HG03095 (cell line): ENCODE measurements at regions not wholly inside any gene's neighbourhood (a gene's known extent, or its start where the extent isn't known, plus 50 kb on each side); places are given as distances from the start of the nearest gene placed in this dataset.

ENCODE experiments used
- ATAC-seq: cut with Tn5 transposase; IDR thresholded peaks from one replicate; pipeline ENCODE4 v1.9.1; 2021; ENCODE audit warnings: moderate library complexity; ENCODE audit not compliant: unreplicated experiment

DNA sequence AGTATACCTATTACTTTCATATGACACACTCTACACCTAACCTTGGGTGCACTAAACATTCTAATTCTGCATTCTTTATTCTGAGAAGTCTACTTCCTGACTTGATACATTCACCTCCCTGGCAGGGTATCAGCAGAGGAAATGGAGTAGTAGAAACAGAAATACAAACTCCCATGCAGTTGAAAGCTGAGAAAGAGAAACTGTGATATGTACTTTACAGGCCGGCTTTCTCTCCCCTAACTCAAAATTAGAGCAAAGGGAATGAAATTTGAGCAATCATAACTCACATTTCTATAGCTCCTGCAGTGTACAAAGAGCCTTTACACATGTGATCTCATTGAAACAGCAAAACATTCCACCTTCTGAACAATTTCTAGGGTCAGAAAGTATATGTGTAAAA, 135.5 kb upstream of the COL8A1 start:
- ATAC-seq = no peak

DNA sequence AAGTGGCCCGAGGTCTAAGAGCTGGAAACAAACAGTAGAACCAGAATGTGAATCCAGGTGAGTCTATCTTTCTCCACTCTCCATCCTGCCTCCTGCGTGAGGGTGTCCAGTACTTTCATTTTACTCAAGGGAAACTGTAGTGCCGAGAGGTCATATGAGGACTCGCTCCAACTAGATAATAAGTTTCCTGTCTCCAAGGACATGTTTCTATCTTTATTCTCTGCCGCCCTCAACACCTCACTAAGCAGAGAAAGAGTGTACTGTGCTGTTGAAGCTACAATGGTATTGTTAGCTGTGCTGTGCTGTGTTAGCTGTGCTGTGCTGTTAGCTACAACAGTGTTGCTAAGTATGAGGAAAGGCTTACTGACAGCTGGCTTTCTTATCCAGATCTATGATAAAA, 137.9 kb upstream of the COL8A1 start:
- ATAC-seq = no peak

DNA sequence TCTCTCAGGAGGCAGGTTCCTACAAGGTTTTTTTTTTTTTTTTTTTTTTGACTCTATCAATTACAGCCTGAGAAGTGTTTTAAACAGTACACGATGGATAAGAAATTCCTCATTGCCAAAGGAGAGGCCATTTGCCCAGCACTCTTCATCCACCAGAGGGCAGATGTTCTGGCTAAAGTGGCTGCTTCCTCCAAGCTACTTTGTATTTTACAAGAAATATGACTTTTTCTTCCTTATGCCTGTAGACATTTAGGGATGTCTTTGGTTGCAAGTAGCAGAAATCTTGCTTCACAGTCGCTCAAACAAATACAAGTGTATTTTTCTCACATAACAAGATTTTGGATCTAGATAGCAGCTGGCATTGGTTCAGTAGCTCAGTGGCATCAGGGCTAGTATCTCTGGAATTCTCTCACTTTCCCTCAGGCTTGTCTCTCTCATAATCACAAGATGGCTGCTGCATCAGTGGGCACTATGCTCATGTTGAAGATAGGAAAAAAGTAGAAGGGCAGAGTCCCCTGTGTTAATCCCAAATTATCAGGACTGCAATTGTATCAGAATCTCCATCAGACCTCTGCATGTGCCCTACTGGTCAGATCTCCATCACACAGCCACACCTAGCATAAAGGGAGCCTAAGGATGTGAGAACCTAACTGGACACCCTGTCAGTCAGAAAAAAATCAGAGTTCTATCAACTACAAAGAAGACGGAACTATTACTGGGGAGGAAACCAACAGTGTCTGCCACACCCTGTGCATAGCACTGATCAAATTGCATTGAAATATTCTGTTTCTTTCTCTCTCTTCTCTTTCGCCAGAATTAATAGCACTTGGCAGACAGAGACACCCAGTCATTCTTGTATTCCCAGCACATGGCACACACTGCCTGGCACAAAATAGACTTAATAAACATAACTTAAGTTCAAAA, 138.9 kb upstream of the COL8A1 start:
- peak; percentile 46 for ATAC-seq

DNA sequence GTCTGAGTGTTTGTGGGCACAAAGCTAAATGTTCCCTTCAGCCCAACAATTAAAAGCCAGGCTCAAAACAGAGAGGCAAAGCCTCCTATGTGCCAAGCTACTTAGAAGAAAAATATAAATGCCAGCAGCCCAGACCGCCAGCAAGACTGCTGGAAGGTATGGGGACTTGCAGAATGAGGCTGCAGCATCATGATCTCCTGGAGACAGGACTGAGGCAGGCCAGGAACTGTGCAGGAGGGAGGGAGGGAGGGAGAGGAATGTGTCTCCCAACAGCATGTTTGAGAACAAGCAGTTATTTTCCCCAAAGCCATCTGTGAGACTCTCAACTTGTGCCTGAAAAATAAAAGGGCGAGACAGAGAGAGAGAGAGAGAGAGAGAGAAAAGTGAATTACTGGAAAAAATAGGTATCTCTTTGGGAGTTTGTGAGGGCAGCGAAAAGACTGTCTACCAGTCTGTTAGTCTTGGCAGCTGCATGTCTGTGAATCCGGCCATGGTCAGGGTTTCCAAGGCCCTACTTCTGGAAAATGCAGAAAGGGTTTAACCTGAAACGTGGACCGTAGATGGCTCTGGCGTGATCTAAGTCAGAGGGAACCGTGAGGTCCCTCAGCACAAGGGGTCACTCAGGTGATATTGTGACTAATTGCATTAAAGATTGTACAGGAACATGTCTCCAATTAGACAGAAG, 139.7 kb upstream of the COL8A1 start:
- peak; percentile 20 for ATAC-seq

DNA sequence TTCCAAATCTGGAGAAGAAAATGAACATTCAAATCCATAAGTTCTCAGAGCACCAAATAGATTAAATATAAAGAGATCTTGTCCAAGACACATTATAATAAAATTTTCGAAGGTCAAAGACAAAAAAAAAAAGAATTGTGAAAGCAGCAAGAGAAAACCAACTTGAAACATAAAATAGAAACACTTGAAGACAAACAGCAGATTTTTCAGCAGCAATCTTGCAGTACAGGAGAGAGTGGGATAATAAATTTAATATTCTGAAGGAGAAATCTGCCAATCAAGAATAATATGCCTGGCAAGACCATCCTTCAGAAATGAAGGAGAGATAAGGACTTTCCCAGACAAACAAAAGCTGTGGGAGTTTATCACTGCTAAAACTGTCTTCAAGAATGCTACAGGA, 150.5 kb upstream of the COL8A1 start:
- no peak for ATAC-seq

DNA sequence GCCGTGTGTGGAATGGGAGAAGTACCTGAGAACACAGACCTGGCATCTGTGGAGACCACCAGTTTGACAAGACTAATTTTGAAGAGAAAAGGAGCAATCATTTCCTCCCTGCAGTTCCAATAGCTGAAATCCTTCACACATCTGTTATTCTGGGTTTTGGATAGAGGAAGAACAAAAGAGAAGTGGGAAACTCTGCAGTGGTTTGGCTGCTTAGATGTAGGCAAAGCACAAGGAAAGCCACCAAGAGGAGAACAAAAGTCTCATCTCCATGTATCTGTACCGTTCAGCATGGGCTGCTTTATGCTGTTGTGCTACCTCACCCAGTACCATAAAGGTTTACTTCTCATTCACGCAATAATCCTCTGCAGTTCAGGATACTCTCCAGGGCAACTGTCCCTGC, 153.1 kb upstream of the COL8A1 start:
- no peak for ATAC-seq

DNA sequence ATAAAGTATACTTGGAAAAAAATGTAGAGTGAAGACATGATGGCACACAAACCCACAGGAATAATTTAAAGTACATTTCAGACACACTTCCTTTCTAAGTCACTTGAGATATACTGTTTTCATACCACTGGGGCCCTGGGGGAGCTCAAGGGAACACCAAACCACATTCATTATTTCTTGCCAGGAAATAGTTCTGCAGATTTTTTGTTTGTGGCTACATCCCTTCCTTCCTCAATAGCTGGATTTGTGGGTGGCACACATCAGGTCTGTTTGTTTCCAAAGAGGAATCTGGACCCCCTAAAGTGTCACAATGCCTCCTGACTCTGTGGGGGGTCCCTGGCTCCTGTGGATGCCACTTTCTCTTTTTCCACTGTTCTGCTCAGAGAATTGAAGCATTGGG, 153.5 kb upstream of the COL8A1 start:
- no peak for ATAC-seq

DNA sequence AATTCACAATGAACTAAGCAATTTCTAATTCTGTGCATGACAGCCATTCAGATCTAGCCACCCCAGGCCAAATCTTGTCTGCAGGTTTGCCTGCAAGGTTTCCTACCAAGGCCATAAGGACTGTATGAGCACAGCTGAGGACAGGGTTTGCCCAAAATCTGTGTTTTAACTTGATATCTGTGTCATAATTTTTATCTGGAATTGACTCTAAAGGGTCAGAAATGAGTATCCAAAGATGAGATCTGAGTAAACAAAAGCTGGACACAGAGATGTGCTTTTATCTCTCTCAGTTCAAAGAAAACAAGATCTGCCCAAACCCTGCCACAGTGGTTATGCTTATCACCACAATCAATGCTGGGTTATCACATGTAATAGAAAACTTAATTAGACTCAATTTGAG, 154.6 kb upstream of the COL8A1 start:
- ATAC-seq = no peak

DNA sequence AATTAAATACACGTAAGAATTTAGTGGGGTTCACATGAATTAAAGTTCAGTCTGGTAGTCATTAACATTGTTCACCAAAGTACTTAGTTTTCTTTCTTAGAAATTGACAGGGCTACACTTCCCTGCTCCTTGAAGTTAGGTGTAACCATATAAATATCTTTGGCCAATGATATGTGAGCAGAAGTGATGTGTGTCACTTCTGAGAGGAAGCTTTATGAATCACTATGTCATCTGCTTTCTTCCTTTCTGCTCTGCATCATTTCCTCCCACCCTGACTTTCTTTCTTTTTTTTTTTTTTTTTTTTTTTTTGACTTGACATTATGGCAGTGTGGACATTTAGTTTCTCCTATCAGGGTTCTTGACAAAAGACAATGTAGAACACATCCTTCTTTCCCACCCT, 156.2 kb upstream of the COL8A1 start:
- ATAC-seq = no peak

DNA sequence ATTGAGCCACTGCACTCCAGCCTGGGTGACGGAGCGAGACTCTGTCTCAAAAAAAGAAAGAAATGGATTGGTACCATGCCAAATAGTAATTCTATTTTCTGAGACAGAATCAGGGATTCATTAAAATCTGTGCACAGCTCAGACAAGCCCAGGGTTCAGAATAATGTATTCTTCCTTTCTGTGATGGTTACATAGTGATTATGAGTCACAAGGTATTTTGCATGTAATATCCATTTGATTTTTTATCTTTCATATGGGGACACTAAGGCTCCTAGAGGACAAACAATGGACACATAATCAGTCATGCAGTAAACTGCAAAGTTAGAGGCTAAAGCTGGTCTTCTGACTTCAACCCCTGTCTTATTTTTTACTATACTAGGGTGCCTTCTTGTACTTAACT, 156.8 kb upstream of the COL8A1 start:
- no peak for ATAC-seq

DNA sequence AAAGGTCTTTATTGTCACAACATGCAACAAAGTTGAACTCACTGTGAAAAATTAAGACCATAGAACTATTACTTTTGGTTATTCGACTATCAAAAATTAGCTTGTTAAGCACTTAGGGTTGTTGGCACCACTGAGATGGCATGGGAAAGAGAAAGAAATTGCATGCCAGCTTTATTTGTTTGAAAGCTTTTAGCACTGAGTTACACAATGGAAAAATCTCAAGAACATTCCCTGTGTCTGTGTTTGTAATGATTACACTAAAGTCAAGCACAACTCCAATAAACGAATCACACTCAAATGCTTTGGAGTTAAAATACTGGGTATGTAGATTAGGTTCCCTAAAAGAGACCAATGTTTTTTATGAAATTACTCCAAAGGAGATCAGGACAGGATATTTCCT, 158.6 kb upstream of the COL8A1 start:
- no peak for ATAC-seq

DNA sequence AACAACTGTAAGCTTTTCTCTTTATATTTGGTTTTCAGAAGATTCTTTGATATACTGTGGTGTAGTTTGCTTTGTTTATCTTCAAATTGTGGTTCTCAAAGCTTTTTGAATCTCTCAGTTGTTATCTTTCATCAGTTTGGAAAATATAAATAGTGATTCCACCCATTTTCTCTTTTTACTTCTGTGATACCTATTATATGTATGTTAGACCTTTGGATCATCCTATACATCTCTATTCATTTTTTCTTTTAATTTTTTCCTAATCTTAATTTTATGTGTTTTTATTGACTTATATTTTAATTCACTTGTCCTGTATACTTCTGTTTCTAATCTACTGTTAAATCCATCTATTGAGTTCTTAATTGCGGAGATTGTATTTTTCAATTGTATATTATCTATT, 160.7 kb upstream of the COL8A1 start:
- ATAC-seq = no peak

DNA sequence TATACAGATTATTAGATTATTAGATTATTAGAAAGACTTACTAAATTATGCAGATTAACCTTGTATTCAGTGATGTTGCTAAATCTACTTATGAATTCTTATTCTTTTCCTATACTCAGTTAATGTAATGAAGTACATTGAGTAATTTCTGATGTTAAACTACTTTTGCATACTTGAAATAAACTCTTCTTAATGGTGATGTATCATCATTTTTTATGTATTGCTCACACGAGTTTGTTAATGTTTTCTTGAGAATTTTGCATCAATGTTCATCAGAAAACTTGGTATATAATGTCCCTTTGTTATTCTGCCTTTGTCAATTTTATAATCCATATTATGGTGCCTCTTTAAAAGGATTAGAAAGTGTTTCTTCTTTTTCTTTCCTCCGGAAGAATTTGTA, 163.2 kb upstream of the COL8A1 start:
- ATAC-seq = no peak

DNA sequence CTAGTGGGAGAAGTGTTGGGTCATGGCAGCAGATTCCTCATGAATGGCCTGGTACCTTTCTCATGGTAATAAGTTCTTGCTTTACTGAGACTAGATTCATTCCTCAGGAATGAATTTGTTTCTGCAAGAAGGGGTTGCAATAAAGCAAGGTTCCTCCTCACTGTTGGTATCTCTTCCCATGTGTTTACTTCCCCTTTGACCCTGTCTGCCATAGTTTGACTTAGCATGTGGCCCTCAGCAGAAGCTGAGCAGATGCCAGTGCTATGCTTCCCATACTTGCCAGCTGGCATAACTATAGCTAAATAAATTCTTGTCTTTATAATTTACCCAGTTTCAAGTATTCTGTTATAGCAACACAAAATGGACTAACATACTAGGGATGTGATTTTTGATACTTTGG, 163.6 kb upstream of the COL8A1 start:
- no peak for ATAC-seq

DNA sequence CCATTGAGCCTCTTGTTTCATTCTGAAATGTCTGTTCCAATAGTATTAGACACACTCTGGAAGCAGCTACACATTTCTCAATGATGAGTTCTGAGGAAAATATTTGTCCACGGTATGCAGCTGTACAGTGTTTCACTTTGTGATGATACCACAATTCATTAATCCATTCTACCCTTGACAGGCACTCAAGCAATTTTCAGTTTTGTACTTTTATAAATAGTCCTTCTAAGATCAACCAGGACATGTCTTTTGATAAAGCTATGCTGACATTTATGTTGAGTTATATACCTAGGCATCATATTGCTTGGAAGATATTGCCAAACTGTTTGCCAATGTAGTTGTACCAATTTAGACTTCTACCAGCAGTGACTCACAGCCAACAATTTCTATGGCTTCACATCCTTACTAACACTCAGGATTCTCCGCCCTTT, 165.1 kb upstream of the COL8A1 start:
- no peak for ATAC-seq

DNA sequence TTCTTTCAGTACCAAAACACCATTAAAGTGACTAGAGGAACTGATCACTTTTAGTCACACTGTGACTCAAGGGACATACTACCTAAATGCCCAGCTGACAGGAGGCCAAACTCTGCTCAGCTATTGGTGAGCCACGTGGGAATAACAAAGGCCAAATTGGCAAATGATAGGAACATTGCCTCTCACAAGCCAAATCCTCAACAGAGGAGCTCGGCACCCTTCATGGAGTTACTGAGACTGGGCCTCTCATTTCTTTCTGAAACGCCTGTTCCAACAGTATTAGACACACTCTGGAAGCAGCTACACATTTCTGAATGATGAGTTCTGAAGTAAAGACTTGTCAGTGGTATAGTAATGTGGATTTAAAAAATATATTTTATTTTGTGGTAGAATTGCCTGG, 166.0 kb upstream of the COL8A1 start:
- no peak for ATAC-seq

DNA sequence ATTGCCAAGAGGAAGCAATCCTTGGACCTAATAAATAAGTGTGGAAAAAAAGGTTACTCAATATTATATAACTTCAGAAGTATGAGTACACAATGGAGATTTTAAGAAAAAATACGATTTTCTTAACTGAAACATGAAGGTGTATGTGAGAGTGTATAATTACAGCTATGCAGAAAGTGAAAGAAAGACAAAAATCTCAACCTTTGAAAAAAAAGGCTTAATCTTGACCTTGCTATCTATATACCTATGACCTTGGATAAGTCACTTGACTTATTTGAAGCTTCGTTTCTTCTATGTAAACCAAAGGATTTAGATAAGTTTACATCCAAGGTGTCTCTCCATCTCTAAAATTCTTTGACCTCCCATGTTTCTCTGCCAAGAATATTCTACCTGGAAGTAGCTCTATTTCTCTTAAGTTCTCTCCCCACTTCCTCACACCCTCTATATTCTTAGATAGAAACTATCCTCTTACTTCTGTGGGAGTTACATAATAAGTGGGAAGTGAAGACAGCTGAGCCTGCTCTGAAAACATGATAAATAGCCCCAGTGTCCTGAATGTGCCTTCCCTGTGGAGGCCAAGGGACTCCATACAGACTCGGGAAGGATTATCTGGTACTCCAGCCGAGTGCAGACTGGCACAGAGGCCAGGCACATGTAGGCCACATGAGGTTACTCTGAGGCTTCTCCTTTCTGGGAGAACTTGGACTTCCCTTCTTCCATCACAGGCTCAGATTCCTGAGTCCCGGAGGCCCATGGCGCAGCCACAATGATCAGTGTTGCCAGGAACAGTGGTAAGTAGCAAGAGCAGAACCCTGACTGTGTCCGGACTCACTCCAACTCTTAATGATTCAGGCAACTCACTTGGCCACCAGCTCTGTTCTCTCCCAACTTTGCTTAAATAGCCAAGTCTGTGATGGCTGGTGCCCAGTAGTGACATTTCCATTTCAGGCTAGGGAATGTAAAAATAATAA, 166.8 kb upstream of the COL8A1 start:
- ATAC-seq = no peak

DNA sequence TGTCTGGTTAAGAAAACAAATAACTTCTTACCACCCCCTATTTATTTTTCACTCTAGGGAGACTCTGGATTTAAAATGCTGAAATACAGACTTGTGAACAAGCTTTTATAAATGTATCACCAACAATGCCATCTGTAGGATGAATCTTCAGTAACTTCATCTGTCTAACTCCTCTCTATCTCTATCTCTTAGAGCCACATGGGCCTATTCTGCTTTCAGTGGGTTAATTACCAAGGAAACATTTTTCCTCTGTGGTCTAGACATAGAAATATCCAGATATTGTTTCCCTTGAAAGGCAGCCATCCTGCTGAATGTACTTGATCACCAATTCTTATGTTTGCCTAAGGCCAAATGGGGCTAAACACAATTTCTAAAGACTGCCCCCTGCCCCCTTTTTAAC, 167.6 kb upstream of the COL8A1 start:
- no peak for ATAC-seq

DNA sequence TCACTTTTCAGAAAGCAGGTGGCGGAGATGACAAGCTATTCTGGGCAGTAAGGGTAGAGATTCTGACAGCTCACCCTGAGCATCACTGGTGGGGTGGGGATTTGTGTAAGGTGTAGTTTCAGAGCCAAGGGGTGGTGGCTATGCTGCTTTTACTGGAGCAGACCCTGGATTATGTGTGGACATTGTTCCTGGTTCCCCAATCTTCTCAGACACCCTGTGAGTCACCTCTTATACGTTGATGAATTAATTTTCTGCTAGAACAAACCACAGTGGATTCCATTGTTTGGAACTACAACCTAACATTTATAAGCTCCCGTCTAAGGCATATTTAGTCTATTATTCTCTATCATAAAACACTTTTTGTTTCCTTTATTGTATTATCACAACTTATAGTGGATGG, 169.5 kb upstream of the COL8A1 start:
- ATAC-seq = no peak

DNA sequence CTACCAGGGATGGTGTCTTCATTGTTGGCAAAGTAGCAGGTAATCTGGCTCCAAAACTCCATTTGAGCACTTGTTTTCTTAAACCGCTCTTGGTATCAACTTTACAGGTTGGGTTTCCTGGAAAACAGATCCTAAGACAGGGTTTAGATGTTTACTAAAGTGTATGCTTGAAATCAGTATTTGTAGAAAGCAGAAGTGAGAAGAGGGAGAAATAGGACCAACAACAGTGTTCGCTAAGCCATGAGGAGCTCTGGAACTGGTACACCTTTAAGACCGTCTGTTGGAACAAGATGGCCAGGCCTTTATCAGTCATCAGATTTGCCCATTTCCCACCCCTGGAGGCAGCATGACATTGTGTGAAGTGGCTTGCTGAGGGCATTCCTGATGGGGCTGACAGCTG, 171.0 kb upstream of the COL8A1 start:
- no peak for ATAC-seq

DNA sequence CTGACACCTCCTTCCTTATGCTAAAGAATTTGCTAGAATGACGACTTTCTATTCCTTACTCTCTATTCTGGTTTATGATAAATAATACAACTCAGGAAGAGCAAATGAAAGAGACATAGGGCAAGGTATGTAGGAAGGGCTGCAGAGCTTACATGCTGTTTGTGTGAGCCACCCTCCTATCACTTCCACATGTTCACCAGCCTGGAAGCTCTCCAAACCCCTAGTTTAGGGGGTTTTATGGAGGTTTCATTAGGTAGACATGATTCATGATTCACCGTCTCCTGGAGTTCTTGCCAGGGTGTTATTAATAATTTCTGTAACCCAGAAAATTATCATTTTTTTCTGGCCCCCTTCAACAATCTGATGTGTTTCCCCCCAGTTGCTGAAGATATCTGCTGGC, 172.1 kb upstream of the COL8A1 start:
- ATAC-seq = no peak
